Panc1 (cell line): ENCODE measurements at regions not wholly inside any gene's neighbourhood (a gene's known extent, or its start where the extent isn't known, plus 50 kb on each side); places are given as distances from the start of the nearest gene placed in this dataset.

Experiments used
- SIN3A ChIP-seq: IDR thresholded peaks from 2 replicates; pipeline ENCODE4 v1.6.1; 2012; ENCODE audit warnings: low read depth, mild to moderate bottlenecking, low read length, moderate library complexity, borderline replicate concordance; ENCODE audit not compliant: insufficient read depth
- TCF7L2 ChIP-seq: IDR thresholded peaks from 2 replicates; pipeline ENCODE4 v1.6.1; 2011; ENCODE audit warnings: mild to moderate bottlenecking, low read depth, low read length, inconsistent platforms
- TF ChIP-seq, protein P1 (sequence below): fragments of 450-650 bp; IDR thresholded peaks from 2 replicates; pipeline ENCODE4 v1.5.1; 2017; ENCODE audit warnings: mild to moderate bottlenecking
- TF ChIP-seq, protein P2 (sequence below), 2 experiments: IDR thresholded peaks; 2 replicates each; pipeline ENCODE4 v1.6.1; 2011 to 2012; ENCODE audit warnings: low read depth in 2 of 2, control low read depth in 1 of 2, low read length in 1 of 2, mild to moderate bottlenecking in 1 of 2, moderate library complexity in 1 of 2; ENCODE audit not compliant: insufficient read depth in 1 of 2

DNA sequence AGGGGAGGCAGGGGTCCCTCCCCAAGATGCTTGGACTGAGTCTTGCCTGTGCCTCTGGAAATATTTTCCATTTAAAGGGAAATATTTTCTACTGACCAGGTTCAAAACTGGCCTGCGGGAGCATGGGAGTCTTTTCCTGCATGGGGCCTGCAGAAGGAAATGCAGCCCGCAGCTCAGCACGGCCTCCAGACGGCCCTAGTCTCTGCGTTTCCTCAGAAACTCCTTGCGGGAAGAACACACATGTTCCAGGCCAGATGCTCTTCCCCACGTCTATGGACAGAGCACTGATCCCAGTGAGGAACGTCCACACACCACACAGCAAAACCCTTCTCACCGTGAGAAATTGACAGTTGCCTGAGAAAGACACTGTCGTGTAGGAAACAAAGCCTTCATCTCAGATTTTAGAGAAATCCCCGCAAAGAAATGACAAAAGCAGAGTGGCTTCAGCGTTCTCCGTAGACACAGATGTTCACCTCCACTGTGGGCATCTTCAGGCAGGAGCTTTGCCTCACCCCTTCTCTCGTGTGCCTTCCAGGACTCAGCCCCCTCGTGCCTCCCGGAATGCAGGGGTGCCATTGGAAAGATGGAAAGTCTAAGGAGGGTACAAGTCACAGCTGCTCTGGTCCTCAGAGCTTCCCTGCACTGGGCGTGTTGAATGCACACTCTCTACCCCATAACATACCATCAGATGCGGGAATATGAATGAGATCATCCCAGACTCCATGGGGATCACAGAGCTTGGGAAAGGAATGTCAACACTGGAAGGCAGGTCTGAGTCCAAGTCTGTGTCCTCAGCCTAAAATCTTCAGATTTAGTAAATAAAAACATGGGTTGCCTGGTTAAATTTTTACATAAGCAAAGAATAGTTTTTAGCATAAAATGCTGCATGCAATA lies 438.7 kb upstream of the SALL3 start:
- TF ChIP-seq, protein P1, sequence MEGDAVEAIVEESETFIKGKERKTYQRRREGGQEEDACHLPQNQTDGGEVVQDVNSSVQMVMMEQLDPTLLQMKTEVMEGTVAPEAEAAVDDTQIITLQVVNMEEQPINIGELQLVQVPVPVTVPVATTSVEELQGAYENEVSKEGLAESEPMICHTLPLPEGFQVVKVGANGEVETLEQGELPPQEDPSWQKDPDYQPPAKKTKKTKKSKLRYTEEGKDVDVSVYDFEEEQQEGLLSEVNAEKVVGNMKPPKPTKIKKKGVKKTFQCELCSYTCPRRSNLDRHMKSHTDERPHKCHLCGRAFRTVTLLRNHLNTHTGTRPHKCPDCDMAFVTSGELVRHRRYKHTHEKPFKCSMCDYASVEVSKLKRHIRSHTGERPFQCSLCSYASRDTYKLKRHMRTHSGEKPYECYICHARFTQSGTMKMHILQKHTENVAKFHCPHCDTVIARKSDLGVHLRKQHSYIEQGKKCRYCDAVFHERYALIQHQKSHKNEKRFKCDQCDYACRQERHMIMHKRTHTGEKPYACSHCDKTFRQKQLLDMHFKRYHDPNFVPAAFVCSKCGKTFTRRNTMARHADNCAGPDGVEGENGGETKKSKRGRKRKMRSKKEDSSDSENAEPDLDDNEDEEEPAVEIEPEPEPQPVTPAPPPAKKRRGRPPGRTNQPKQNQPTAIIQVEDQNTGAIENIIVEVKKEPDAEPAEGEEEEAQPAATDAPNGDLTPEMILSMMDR = no peak
- TF ChIP-seq SIN3A (no peak), TCF7L2 (no peak)
- TF ChIP-seq, protein P2, sequence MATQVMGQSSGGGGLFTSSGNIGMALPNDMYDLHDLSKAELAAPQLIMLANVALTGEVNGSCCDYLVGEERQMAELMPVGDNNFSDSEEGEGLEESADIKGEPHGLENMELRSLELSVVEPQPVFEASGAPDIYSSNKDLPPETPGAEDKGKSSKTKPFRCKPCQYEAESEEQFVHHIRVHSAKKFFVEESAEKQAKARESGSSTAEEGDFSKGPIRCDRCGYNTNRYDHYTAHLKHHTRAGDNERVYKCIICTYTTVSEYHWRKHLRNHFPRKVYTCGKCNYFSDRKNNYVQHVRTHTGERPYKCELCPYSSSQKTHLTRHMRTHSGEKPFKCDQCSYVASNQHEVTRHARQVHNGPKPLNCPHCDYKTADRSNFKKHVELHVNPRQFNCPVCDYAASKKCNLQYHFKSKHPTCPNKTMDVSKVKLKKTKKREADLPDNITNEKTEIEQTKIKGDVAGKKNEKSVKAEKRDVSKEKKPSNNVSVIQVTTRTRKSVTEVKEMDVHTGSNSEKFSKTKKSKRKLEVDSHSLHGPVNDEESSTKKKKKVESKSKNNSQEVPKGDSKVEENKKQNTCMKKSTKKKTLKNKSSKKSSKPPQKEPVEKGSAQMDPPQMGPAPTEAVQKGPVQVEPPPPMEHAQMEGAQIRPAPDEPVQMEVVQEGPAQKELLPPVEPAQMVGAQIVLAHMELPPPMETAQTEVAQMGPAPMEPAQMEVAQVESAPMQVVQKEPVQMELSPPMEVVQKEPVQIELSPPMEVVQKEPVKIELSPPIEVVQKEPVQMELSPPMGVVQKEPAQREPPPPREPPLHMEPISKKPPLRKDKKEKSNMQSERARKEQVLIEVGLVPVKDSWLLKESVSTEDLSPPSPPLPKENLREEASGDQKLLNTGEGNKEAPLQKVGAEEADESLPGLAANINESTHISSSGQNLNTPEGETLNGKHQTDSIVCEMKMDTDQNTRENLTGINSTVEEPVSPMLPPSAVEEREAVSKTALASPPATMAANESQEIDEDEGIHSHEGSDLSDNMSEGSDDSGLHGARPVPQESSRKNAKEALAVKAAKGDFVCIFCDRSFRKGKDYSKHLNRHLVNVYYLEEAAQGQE (IDR thresholded peaks at IDR 0.05; ENCODE audit: insufficient read depth in 1 of 2, low read depth in 2 of 2, low read length in 1 of 2) = no peak
